ENCODE measurements at regions not wholly inside any gene's neighbourhood (a gene's known extent, or its start where the extent isn't known, plus 50 kb on each side); places are given as distances from the start of the nearest gene placed in this dataset.

DNA sequence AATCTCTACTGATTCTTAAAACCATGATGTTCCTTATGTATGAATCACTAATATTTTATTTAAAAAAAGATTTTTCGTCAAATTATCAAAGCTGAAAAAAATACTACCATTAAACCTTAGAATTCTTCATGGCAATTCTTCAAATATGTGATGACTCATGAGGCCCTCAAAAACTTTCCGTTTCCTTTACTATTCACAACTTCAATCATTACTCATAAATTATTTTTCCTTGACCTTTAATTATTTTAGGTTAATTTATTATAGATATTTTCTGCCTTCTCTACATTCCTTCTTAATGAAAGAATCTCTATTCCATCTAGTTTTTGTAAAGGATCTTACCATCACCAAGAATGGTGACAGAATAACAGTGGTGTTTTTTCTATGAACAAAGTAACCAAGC, 162.1 kb upstream of the SOX5 start:
- DNase-seq (no peak), ATAC-seq (ENCODE audit: low FRiP score in 2 of 2) (no peak)
- H3K9me3 ChIP-seq, result no peaks in the 10 kb centered on the region
- no peaks in the 10 kb centered on the region for H3K27me3 ChIP-seq
- H3K4me3 ChIP-seq, result no peak overlapping the region
- 67 to 69% methylated on average over 2 of the region's 2 CpGs for WGBS, 2 donors
- H3K4me1 ChIP-seq, result no peaks in the 10 kb centered on the region
- H3K36me3 ChIP-seq, result no peaks in the 10 kb centered on the region
- H3K27ac ChIP-seq, result no peak overlapping the region
- no peak for TF ChIP-seq POLR2A (IDR thresholded peaks at IDR 0.05)

DNA sequence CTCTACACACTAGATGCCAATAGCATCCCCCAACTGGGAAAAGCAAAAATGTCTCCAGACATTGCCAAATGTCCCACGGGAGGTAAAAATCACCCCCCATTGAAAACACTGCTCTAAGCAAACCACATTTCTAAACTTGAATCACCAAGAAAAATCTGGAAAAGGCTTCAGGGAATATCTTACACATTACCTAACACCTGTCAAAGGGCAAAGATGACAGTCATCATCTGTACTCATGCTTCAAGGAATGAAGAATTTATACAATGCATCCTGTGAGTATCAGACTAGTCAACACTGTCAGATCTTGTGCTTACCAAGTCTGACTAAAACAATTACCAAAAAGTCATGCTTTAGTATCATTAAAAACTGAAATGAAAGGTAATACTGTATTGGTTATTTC, 161.6 kb upstream of the SOX5 start:
- no peaks in the 10 kb centered on the region for H3K9me3 ChIP-seq
- H3K36me3 ChIP-seq, result no peaks in the 10 kb centered on the region
- no peak for TF ChIP-seq POLR2AphosphoS5 (IDR thresholded peaks at IDR 0.05)
- no peak for TF ChIP-seq EP300 (IDR thresholded peaks at IDR 0.05)
- TF ChIP-seq POLR2A (IDR thresholded peaks at IDR 0.05), result no peak
- TF ChIP-seq, protein P1, sequence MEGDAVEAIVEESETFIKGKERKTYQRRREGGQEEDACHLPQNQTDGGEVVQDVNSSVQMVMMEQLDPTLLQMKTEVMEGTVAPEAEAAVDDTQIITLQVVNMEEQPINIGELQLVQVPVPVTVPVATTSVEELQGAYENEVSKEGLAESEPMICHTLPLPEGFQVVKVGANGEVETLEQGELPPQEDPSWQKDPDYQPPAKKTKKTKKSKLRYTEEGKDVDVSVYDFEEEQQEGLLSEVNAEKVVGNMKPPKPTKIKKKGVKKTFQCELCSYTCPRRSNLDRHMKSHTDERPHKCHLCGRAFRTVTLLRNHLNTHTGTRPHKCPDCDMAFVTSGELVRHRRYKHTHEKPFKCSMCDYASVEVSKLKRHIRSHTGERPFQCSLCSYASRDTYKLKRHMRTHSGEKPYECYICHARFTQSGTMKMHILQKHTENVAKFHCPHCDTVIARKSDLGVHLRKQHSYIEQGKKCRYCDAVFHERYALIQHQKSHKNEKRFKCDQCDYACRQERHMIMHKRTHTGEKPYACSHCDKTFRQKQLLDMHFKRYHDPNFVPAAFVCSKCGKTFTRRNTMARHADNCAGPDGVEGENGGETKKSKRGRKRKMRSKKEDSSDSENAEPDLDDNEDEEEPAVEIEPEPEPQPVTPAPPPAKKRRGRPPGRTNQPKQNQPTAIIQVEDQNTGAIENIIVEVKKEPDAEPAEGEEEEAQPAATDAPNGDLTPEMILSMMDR (IDR thresholded peaks at IDR 0.05), result no peak
- WGBS, 2 donors, result 89 to 100% methylated on average over 1 of the region's 1 CpG
- no peak overlapping the region for H3K27ac ChIP-seq
- H3K4me3 ChIP-seq, result no peak overlapping the region
- no peaks in the 10 kb centered on the region for H3K4me1 ChIP-seq
- H3K27me3 ChIP-seq, result no peaks in the 10 kb centered on the region
- DNase-seq, result no peak
- no peak for ATAC-seq (ENCODE audit: low FRiP score in 2 of 2)

DNA sequence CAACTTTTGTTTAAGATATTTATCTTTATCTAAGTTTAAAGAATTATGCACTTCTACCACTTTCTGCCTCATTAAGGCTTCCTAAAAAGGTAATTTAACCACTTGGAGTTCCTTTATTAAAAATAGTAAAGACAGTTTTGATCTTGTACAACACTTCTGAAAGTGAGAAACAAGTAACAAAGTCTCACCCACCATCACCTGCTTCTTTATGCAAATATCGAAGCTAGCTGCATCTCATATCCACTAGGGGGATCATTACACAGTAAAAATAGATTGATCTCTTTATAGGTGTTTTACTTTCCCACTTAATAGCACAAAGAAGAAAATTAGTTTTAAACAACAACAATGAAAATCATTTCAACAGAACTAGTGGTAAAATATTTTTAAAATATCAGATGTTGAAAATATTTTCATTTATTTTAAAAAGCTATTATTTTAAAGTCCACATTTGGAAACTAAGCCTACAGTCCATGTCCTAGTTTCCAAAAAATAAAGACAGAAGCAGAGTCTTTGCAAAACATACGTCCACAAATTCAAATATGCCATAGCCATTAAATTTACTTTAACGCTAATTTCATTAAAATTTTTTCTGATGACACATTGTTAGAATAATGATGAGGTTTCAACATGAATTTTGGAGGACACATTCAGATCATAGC, 160.0 kb upstream of the SOX5 start:
- Histone ChIP-seq H3K27ac (no peak overlapping the region), H3K4me3 (no peak overlapping the region), H3K36me3 (no peaks in the 10 kb centered on the region), H3K9me3 (no peaks in the 10 kb centered on the region), H3K27me3 (no peaks in the 10 kb centered on the region), H3K4me1 (no peaks in the 10 kb centered on the region)
- ATAC-seq (ENCODE audit: low FRiP score in 2 of 2), result no peak
- 57 to 64% methylated on average over 3 of the region's 3 CpGs for WGBS, 2 donors
- no peak for TF ChIP-seq POLR2AphosphoS5 (IDR thresholded peaks at IDR 0.05)
- TF ChIP-seq POLR2A (IDR thresholded peaks at IDR 0.05), result no peak
- no peak for TF ChIP-seq EP300 (IDR thresholded peaks at IDR 0.05)
- TF ChIP-seq, protein P1 (IDR thresholded peaks at IDR 0.05), result peak in 5 of 6 experiments; percentile 13 to 53 (median 28)
- DNase-seq, result no peak

DNA sequence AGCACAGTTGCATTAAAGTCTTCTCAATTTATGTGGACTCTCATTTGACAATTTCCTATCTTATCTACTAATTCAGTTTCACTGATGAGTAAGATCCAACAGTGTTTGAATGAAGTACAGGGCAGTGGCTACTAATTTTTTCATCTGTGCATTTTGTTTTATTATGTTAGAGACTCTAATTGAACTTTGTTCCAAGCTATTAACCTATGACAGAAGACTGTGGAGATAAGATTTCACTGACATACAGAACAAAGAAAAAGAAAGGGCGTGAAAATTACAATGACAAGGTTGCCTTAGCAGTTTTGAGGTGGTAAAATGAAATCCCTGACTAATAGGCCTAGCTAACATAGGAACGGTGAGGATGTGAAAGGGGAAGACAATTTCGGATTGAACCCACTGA, 153.2 kb upstream of the SOX5 start:
- no peaks in the 10 kb centered on the region for H3K36me3 ChIP-seq
- no peaks in the 10 kb centered on the region for H3K27me3 ChIP-seq
- H3K4me3 ChIP-seq, result no peak overlapping the region
- no peaks in the 10 kb centered on the region for H3K4me1 ChIP-seq
- WGBS, 2 donors, result 76 to 89% methylated on average over 3 of the region's 3 CpGs
- no peak overlapping the region for H3K27ac ChIP-seq
- no peak for DNase-seq
- no peak for TF ChIP-seq POLR2A (IDR thresholded peaks at IDR 0.05)
- TF ChIP-seq POLR2AphosphoS5 (IDR thresholded peaks at IDR 0.05), result no peak
- TF ChIP-seq EP300 (IDR thresholded peaks at IDR 0.05), result no peak
- TF ChIP-seq, protein P1 (IDR thresholded peaks at IDR 0.05), result no peak
- ATAC-seq (ENCODE audit: low FRiP score in 2 of 2), result no peak
- no peaks in the 10 kb centered on the region for H3K9me3 ChIP-seq

DNA sequence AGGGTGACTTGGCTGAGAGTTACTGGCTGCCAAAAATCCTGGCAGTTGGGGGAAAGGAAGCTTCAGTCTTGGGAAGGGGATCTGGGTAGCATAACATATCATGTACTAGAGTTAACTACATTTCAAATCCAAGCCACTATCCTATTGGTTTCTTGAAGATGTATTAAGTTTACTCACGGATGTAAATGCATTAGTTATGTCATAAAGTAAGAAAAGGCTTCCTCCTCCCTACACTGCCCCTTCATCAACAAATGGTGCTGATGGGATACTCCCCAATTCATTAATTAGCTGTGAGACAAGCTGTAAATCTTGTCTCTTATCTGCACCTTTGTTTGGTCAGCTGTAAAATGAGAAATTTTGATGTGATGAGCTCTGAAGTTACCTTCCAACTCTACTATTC, 150.1 kb upstream of the SOX5 start:
- Histone ChIP-seq H3K36me3 (no peaks in the 10 kb centered on the region), H3K4me1 (no peaks in the 10 kb centered on the region), H3K27ac (no peak overlapping the region), H3K27me3 (no peaks in the 10 kb centered on the region), H3K4me3 (no peak overlapping the region), H3K9me3 (no peaks in the 10 kb centered on the region)
- ATAC-seq (ENCODE audit: low FRiP score in 2 of 2) (no peak), DNase-seq (no peak)
- WGBS, 2 donors, result 85 to 95% methylated on average over 1 of the region's 1 CpG
- TF ChIP-seq POLR2AphosphoS5 (IDR thresholded peaks at IDR 0.05) (no peak), EP300 (IDR thresholded peaks at IDR 0.05) (no peak), POLR2A (IDR thresholded peaks at IDR 0.05) (no peak)
- TF ChIP-seq, protein P1 (IDR thresholded peaks at IDR 0.05), result no peak

All from upper lobe of left lung (tissue), 6 donors.